WTC11 (cell line): ENCODE measurements at regions not wholly inside any gene's neighbourhood (a gene's known extent, or its start where the extent isn't known, plus 50 kb on each side); places are given as distances from the start of the nearest gene placed in this dataset.

Experiments
- ATAC-seq: fragments of 200-7000 bp; cut with Tn5 transposase; 2 replicates; pipeline ENCODE4 v1.10.0; 2021; ENCODE audit warnings: mild to moderate bottlenecking, moderate library complexity
- CTCF ChIA-PET: fragments of 300-600 bp; sonication (Branson Sonifier 250); formaldehyde crosslinking; loops from one replicate; lab custom pipeline; 2021; ENCODE audit warnings: antibody characterized with exemption; lab: Charles Lee
- POLR2A ChIA-PET: fragments of 350-600 bp; sonication (Branson Sonifier 250); formaldehyde crosslinking; loops from one replicate; lab custom pipeline; 2021; ENCODE audit warnings: antibody characterized with exemption; lab: Charles Lee
- DNase-seq: peaks from one replicate; pipeline ENCODE4 v3.0.0; 2021; ENCODE audit warnings: low spot score
- H3K27ac Mint-ChIP-seq: 2 replicates; pipeline ENCODE4 v1.8.0; 2021; ENCODE audit warnings: mixed read lengths
- H3K27me3 Mint-ChIP-seq: 2 replicates; pipeline ENCODE4 v1.8.0; 2021; ENCODE audit warnings: low read depth, mild to moderate bottlenecking, moderate library complexity, mixed read lengths
- H3K36me3 Mint-ChIP-seq: 2 replicates; pipeline ENCODE4 v1.8.0; 2021; ENCODE audit warnings: mixed read lengths
- H3K4me1 Mint-ChIP-seq: 2 replicates; pipeline ENCODE4 v1.8.0; 2022; ENCODE audit warnings: mixed read lengths
- H3K4me3 Mint-ChIP-seq: 2 replicates; pipeline ENCODE4 v1.8.0; 2021; ENCODE audit warnings: mild to moderate bottlenecking, moderate library complexity, mixed read lengths
- H3K9me3 Mint-ChIP-seq: 2 replicates; pipeline ENCODE4 v1.8.0; 2021; ENCODE audit warnings: mixed read lengths
- AFF4 ChIP-seq: sonication (generic); formaldehyde crosslinking; IDR thresholded peaks from 2 replicates; pipeline ENCODE4 v1.8.1; 2023; ENCODE audit warnings: mild to moderate bottlenecking, missing genetic modification reagents, borderline replicate concordance
- AR ChIP-seq: fragments of 250-450 bp; sonication (Bioruptor Pico); IDR thresholded peaks from 2 replicates; pipeline ENCODE4 v1.9.0; 2021; ENCODE audit warnings: mild to moderate bottlenecking
- ATF1 ChIP-seq: sonication (generic); formaldehyde crosslinking; IDR thresholded peaks from 2 replicates; pipeline ENCODE4 v1.8.1; 2023; ENCODE audit warnings: mild to moderate bottlenecking, moderate library complexity, missing genetic modification reagents
- ETV6 ChIP-seq: sonication (generic); formaldehyde crosslinking; IDR thresholded peaks from 2 replicates; pipeline ENCODE4 v1.8.1; 2022; ENCODE audit warnings: mild to moderate bottlenecking, missing genetic modification reagents
- FOXK1 ChIP-seq: sonication (generic); formaldehyde crosslinking; IDR thresholded peaks from 2 replicates; pipeline ENCODE4 v1.8.0; 2022; ENCODE audit warnings: mild to moderate bottlenecking, moderate library complexity, missing genetic modification reagents
- FOXP1 ChIP-seq: sonication (generic); formaldehyde crosslinking; IDR thresholded peaks from 2 replicates; pipeline ENCODE4 v1.8.0; 2022; ENCODE audit warnings: missing genetic modification reagents, mild to moderate bottlenecking, moderate library complexity, borderline replicate concordance
- GABPB1 ChIP-seq: sonication (generic); formaldehyde crosslinking; IDR thresholded peaks from 2 replicates; pipeline ENCODE4 v1.8.1; 2023; ENCODE audit warnings: mild to moderate bottlenecking, missing genetic modification reagents
- GRHL2 ChIP-seq: fragments of 250-450 bp; sonication (Bioruptor Pico); IDR thresholded peaks from 2 replicates; pipeline ENCODE4 v1.8.0; 2022; ENCODE audit warnings: mild to moderate bottlenecking, moderate library complexity; ENCODE audit not compliant: insufficient replicate concordance, severe bottlenecking
- HMGA2 ChIP-seq: fragments of 250-450 bp; sonication (Bioruptor Pico); IDR thresholded peaks from 2 replicates; pipeline ENCODE4 v1.4.0; 2021; ENCODE audit warnings: mild to moderate bottlenecking, moderate library complexity
- HMGXB4 ChIP-seq: sonication (generic); formaldehyde crosslinking; IDR thresholded peaks from 2 replicates; pipeline ENCODE4 v1.8.1; 2023; ENCODE audit warnings: mild to moderate bottlenecking, moderate library complexity, missing genetic modification reagents
- KAT7 ChIP-seq: sonication (generic); formaldehyde crosslinking; IDR thresholded peaks from 2 replicates; pipeline ENCODE4 v1.8.1; 2023; ENCODE audit warnings: missing genetic modification reagents, mild to moderate bottlenecking, borderline replicate concordance
- MXD4 ChIP-seq: fragments of 250-450 bp; sonication (Bioruptor Pico); IDR thresholded peaks from 2 replicates; pipeline ENCODE4 v1.8.0; 2021; ENCODE audit warnings: mild to moderate bottlenecking, moderate library complexity, borderline replicate concordance
- MYBL2 ChIP-seq: sonication (generic); formaldehyde crosslinking; IDR thresholded peaks from 2 replicates; pipeline ENCODE4 v1.8.1; 2023; ENCODE audit warnings: mild to moderate bottlenecking, moderate library complexity, missing genetic modification reagents
- NFYB ChIP-seq: sonication (generic); formaldehyde crosslinking; conservative IDR thresholded peaks from 2 replicates; pipeline ENCODE4 v1.8.0; 2022; ENCODE audit warnings: low read depth, missing genetic modification reagents
- NR1H2 ChIP-seq: sonication (generic); formaldehyde crosslinking; IDR thresholded peaks from 2 replicates; pipeline ENCODE4 v1.9.0; 2021; ENCODE audit warnings: mild to moderate bottlenecking, moderate library complexity, missing genetic modification reagents
- OVOL2 ChIP-seq: fragments of 250-450 bp; sonication (Bioruptor Pico); IDR thresholded peaks from 2 replicates; pipeline ENCODE4 v1.9.0; 2021; ENCODE audit warnings: mild to moderate bottlenecking, borderline replicate concordance
- RORB ChIP-seq: fragments of 250-450 bp; sonication (Bioruptor Pico); IDR thresholded peaks from 2 replicates; pipeline ENCODE4 v1.9.0; 2021; ENCODE audit warnings: mild to moderate bottlenecking
- TEAD4 ChIP-seq: sonication (generic); formaldehyde crosslinking; IDR thresholded peaks from 2 replicates; pipeline ENCODE4 v1.8.0; 2022; ENCODE audit warnings: mild to moderate bottlenecking, missing genetic modification reagents
- ZNF121 ChIP-seq: sonication (generic); formaldehyde crosslinking; IDR thresholded peaks from 2 replicates; pipeline ENCODE4 v1.8.0; 2023; ENCODE audit warnings: missing genetic modification reagents
- ZNF425 ChIP-seq: fragments of 250-450 bp; sonication (Bioruptor Pico); conservative IDR thresholded peaks from 2 replicates; pipeline ENCODE4 v1.9.0; 2021; ENCODE audit warnings: mild to moderate bottlenecking

GRCh38 chr12:84607170-84607819 lies 305.3 kb downstream of the SLC6A15 start:
- ATAC-seq = no peak
- Mint-ChIP-seq H3K36me3 (no peaks in the 10 kb centered on the region), H3K27me3 (no peaks in the 10 kb centered on the region), H3K4me3 (no peak overlapping the region), H3K27ac (no peak overlapping the region)
- POLR2A ChIA-PET = no interaction called here
- TF ChIP-seq FOXK1 = no peak
- no peak for TF ChIP-seq ETV6 (CRISPR knock-in tag)
- no peak for TF ChIP-seq MXD4 (CRISPR knock-in tag)
- TF ChIP-seq KAT7 (CRISPR knock-in tag) = no peak
- TF ChIP-seq ZNF425 = no peak
- no peak for TF ChIP-seq GABPB1
- TF ChIP-seq OVOL2 (CRISPR knock-in tag) = no peak
- TF ChIP-seq RORB (CRISPR knock-in tag) = no peak
- no peak for TF ChIP-seq TEAD4
- no peak for TF ChIP-seq AR (CRISPR knock-in tag)
- TF ChIP-seq HMGXB4 (CRISPR knock-in tag) = no peak
- no peak for TF ChIP-seq HMGA2 (CRISPR knock-in tag)
- no peak for TF ChIP-seq GRHL2
- no peak for TF ChIP-seq NFYB (CRISPR knock-in tag)
- TF ChIP-seq, all 79 proteins: peak for 0
- no peak for DNase-seq
- Mint-ChIP-seq H3K9me3 (no peaks in the 10 kb centered on the region), H3K4me1 (peaks cover 4% of the 10 kb centered on the region; the same call in 1 of the 2 replicates)
- CTCF ChIA-PET = no interaction called here

DNA sequence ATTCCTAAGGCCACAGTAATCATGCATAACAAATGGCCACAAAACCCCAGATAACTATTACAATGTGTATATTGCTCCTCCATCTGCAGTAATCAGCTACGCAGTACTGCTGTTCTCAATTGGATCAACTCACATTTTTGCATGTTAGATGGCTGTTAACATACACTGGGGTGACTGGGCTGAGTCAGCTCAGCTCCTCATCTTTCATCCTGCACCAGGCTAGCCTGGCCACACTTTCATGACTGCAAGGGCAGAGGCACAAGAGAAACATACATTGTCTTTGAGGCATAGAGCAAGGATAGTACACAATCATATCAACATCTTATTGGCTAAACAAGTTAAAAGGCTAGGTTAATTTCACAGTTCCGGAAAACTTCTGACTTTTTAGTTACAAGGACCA lies 306.6 kb downstream of the SLC6A15 start:
- ATAC-seq = peak; percentile 90
- peaks cover 12% of the 10 kb centered on the region for H3K4me1 Mint-ChIP-seq
- ChIA-PET POLR2A (no interaction called here), CTCF (no interaction called here)
- no peaks in the 10 kb centered on the region for H3K27me3 Mint-ChIP-seq
- no peak overlapping the region for H3K4me3 Mint-ChIP-seq
- no peak overlapping the region for H3K27ac Mint-ChIP-seq
- no peaks in the 10 kb centered on the region for H3K9me3 Mint-ChIP-seq
- TF ChIP-seq NR1H2 (CRISPR knock-in tag) (no peak), ATF1 (CRISPR knock-in tag) (no peak), ZNF121 (peak; percentile 83), MYBL2 (CRISPR knock-in tag) (no peak)
- TF ChIP-seq, all 79 proteins: peak for 1
- no peak for DNase-seq
- no peaks in the 10 kb centered on the region for H3K36me3 Mint-ChIP-seq

- H3K4me3 Mint-ChIP-seq = no peak overlapping the region
- POLR2A ChIA-PET = no interaction called here
- ATAC-seq (no peak), DNase-seq (no peak)
- H3K4me1 Mint-ChIP-seq = peaks cover 14% of the 10 kb centered on the region
- no peaks in the 10 kb centered on the region for H3K9me3 Mint-ChIP-seq
- no peaks in the 10 kb centered on the region for H3K27me3 Mint-ChIP-seq
- no peaks in the 10 kb centered on the region for H3K36me3 Mint-ChIP-seq
- H3K27ac Mint-ChIP-seq = no peak overlapping the region
- CTCF ChIA-PET = no interaction called here
- no peak for TF ChIP-seq AFF4 (CRISPR knock-in tag)
- no peak for TF ChIP-seq HMGA2 (CRISPR knock-in tag)
- no peak for TF ChIP-seq FOXP1 (CRISPR knock-in tag)
Observed at GRCh38 chr12:84604551-84604950, 308.0 kb downstream of the SLC6A15 start.
